ENCODE measurements at regions not wholly inside any gene's neighbourhood (a gene's known extent, or its start where the extent isn't known, plus 50 kb on each side); places are given as distances from the start of the nearest gene placed in this dataset.

GRCh38 chr6:150723857-150724256, 124.2 kb downstream of the PLEKHG1 start:
- Histone ChIP-seq H3K14ac (ENCODE audit: insufficient read length) (no peak overlapping the region), H2AK5ac (ENCODE audit: low read depth, low read length) (no peak overlapping the region), H3K4me3 (ENCODE audit: extremely low read depth in 1 of 4, insufficient read depth in 2 of 4, low read depth in 3 of 4, low read length in 4 of 4) (no peak overlapping the region), H3K79me2 (ENCODE audit: control insufficient read depth in 1 of 2, insufficient read depth in 2 of 2, low read length in 2 of 2) (no peaks in the 10 kb centered on the region), H2BK5ac (ENCODE audit: low read depth, low read length) (no peak overlapping the region), H3K4ac (replicated peaks; ENCODE audit: insufficient read length, low read depth, low read length) (peak overlapping the region; percentile 69), H3K79me1 (ENCODE audit: low read depth, low read length) (no peaks in the 10 kb centered on the region), H3K18ac (ENCODE audit: extremely low read depth, low read length) (no peak overlapping the region), H3K27me3 (replicated peaks in 1 of 4; ENCODE audit: control insufficient read depth in 3 of 4, extremely low read depth in 1 of 4, insufficient read depth in 3 of 4, low read length in 3 of 4) (no peaks in the 10 kb centered on the region), H4K8ac (ENCODE audit: extremely low read depth, insufficient read depth, low read length) (peak overlapping the region; percentile 14; the same call in 1 of the 2 replicates), H2BK15ac (ENCODE audit: low read length) (no peak overlapping the region; the same call in 1 of the 2 replicates), H3K36me3 (ENCODE audit: control insufficient read depth in 2 of 4, insufficient read depth in 4 of 4, low read length in 3 of 4) (no peaks in the 10 kb centered on the region), H2BK20ac (ENCODE audit: low read length) (no peak overlapping the region), H2AFZ (ENCODE audit: low read length) (no peak overlapping the region), H3K9ac (replicated peaks in 1 of 4; ENCODE audit: extremely low read depth in 1 of 4, low read depth in 3 of 4, low read length in 3 of 4) (no peak overlapping the region), H3K9me3 (ENCODE audit: insufficient read depth in 2 of 2, low read depth in 1 of 2, low read length in 1 of 2) (no peaks in the 10 kb centered on the region), H4K91ac (replicated peaks; ENCODE audit: insufficient read length, low read length) (no peak overlapping the region), H2BK120ac (replicated peaks; ENCODE audit: low read depth, low read length) (no peak overlapping the region), H3K23me2 (ENCODE audit: low read depth, low read length) (no peaks in the 10 kb centered on the region), H3K56ac (replicated peaks; ENCODE audit: insufficient read length, low read depth, low read length) (no peak overlapping the region), H4K20me1 (replicated peaks in 1 of 2; ENCODE audit: control insufficient read depth in 1 of 2, insufficient read depth in 2 of 2, low read length in 2 of 2) (no peaks in the 10 kb centered on the region), H4K5ac (ENCODE audit: insufficient read length, low read depth, low read length) (no peak overlapping the region), H3K4me1 (replicated peaks in 1 of 4; ENCODE audit: control insufficient read depth in 3 of 4, insufficient read depth in 4 of 4, low read length in 3 of 4) (peaks cover 2 to 11% (median 9%) of the 10 kb centered on the region in 4 experiments; a peak in 5 of 7 replicates), H2BK12ac (ENCODE audit: low read depth, low read length) (no peak overlapping the region), H3K27ac (ENCODE audit: low read depth, low read length) (no peak overlapping the region), H3K23ac (ENCODE audit: insufficient read length) (no peak overlapping the region), H3K4me2 (ENCODE audit: insufficient read depth in 1 of 2, low read depth in 2 of 2, low read length in 2 of 2) (no peak overlapping the region)
- DNase-seq (ENCODE audit: low read depth in 1 of 2, low spot score in 2 of 2) (no peak), FAIRE-seq (no peak)
- 81% methylated on average over 2 of the region's 2 CpGs; no CpG with 5 or more reads in 1 of the 2 experiments for WGBS, 2 experiments (ENCODE audit: extremely low coverage in 1 of 2, insufficient coverage in 1 of 2, insufficient read length in 1 of 2, insufficient replicate concordance in 2 of 2, low coverage in 1 of 2, low lambda C conversion rate in 2 of 2, missing lambda C conversion rate in 1 of 2)
- ChIA-PET CTCF (ENCODE audit: partially characterized antibody) (interaction anchor here (1.5 to 1.9 kb wide), 4 partner anchors 10 to 306 kb away, joined by 4 to 8 read pairs (median 4); no protein-coding TSS in a partner anchor), POLR2A (ENCODE audit: partially characterized antibody) (no interaction called here)
- TF ChIP-seq SP1 (IDR thresholded peaks at IDR 0.05; ENCODE audit: low read depth, low read length) (no peak), ASH2L (IDR thresholded peaks at IDR 0.05; ENCODE audit: low read length) (no peak), SP4 (IDR thresholded peaks at IDR 0.05; ENCODE audit: low read length) (no peak), USF2 (IDR thresholded peaks at IDR 0.05; ENCODE audit: low read length) (no peak), FOSL1 (IDR thresholded peaks at IDR 0.05; ENCODE audit: insufficient read depth, low read depth, low read length) (no peak), KDM4A (IDR thresholded peaks at IDR 0.05; ENCODE audit: low read depth, low read length, severe bottlenecking) (no peak), ATF2 (IDR thresholded peaks at IDR 0.05; ENCODE audit: low read length) (no peak), POLR2AphosphoS5 (IDR thresholded peaks at IDR 0.05; ENCODE audit: low read depth, low read length) (no peak), SAP30 (IDR thresholded peaks at IDR 0.05; ENCODE audit: insufficient read depth, insufficient replicate concordance, low read length) (no peak), SP2 (IDR thresholded peaks at IDR 0.05; ENCODE audit: low read length) (no peak), GTF2F1 (IDR thresholded peaks at IDR 0.05; ENCODE audit: borderline replicate concordance, low read depth, low read length) (no peak), JUN (IDR thresholded peaks at IDR 0.05; ENCODE audit: low read depth, low read length) (no peak), POU5F1 (IDR thresholded peaks at IDR 0.05; ENCODE audit: low read depth, low read length) (no peak)

All from H1 (cell line).